UCSD-AML1 (cell line): ENCODE measurements at regions not wholly inside any gene's neighbourhood (a gene's known extent, or its start where the extent isn't known, plus 50 kb on each side); places are given as distances from the start of the nearest gene placed in this dataset.
"Not testable (repeated sequence)": the region's sequence is repeated elsewhere in the genome, so short reads cannot be mapped to it uniquely, and the experiment has no call there.

Source experiments
- DNase-seq: peaks from one replicate; lab custom pipeline; 2025; ENCODE audit not compliant: unreplicated experiment; lab: John Stamatoyannopoulos, UW

DNA sequence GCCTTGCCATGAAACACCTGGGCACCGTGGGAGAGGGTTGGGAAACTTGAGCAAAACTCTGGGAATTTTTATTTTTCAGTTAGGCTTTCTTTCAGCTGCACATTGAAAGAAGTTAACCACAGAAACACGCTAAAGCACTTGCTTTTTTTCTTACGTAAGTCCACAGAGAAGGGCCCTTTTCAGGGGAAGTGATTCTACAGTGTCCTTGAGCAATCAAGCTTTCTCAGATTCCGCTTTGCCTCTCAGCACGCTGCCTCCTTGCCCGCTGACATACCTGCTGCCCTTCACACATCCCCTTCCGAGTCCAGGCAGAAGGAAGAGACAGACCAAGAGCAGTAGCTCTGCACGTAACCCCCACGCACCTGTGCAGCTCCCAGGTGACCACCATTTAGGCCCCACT is 135.5 kb upstream of the MYT1L start:
- no peak for DNase-seq

DNA sequence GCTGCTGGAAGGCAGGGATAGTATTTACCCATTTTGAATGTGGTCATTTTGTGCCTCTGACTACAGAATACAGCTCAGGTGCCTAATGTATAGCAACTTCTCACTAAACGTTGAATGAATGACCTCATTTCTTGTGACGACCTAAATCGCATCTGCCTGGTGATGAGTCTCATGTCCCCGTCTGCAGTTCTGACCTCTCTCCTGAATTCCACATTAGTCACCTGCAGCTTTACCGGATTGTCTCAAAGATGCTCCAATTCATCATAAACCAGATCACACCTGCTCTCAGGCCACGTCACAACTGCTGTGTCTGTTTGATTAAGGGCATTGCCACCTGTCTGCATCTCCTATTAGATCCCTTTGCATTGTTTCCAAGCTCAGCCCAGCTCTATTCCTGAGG is 133.6 kb upstream of the MYT1L start:
- no peak for DNase-seq

DNA sequence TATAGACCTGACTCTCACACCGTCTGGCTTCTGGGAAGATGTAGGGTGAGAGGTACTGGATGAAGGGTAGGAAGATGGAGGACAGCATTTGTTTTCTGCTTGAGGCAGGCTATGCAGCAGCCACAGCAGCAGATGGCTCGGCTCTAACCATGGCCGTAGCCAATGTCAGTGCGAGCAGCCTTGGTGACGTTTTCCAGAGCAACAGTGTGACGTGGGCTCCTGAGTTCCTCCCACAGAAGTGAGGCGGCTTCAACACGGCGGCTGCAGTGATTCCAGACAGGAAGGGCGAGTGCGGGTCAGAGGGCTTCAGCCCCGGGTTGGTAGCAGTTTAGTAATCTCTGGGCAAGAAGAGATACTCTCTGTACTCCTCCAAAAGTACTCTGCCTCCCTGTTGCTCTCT is 133.0 kb upstream of the MYT1L start:
- no peak for DNase-seq

DNA sequence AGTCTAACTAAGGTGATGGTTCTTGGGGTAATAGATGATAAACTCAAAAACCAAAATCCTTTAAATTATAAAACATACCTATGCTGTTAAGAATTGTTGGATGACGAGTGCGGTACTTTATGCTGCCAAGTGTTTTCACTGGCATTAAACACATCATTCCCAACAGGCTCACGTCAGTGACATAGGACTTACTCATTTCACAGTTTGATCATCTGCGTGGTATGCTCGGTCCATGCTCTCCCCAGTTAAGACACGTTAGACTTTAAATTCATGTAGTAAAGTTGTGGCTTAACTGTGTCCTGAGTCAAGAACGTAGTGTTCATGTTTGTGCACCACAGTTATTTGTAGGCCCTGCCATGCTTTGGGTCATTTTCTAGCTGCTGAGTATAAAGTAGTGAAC is 125.6 kb upstream of the MYT1L start:
- DNase-seq: no peak

DNA sequence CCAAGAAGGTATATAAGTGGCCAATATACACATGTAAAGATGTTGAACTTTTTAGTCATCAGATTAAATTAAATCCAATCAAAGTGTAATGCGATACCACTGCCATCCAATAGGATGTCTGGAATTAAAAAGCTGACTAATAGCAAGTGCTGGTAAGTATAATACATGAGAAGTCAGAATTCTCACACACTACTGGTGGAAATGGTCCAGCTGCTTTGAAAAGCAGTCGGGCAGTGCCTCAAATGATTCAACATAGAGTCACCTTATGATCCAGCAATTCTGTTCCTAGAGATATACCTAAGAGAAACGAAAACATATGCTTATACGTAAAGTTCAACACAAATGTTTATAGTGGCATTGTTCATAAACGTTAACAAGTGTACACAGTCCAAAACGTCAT is 124.1 kb upstream of the MYT1L start:
- no peak for DNase-seq

DNA sequence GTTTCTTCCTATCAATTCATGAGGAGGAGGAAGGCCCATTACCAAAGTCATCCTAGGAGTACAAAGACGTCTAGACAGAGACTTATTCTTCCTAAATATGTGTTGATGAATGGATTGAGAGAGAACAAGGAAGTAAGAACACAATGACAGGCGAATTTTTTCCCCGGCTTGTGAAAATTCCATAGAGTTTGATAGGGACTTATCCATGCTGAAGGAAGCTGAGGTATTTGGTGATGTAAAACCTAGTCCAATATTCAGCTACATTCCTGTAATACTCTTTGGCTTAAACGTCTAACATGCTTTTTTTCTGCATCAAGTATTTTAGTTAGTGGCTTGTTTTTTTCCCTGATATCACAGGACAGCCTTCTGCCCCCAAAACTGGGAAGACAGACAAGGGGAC is 121.9 kb upstream of the MYT1L start:
- no peak for DNase-seq

DNA sequence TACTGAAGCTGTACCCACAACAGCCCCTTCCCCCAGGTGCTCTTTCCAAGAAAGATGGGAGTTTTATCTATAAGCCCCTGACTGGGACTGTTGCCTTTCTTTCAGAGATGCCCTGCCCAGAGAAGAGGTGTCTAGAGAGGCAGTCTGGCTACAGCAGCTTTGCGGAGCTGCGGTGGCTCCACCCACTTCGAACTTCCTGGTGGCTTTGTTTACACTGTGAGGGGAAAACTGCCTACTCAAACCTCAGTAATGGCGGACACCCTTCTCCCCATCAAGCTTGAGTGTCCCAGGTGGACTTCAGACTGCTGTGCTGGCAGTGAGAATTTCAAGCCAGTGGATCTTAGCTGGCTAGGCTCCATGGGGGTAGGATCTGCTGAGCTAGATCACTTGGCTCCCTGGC is 120.2 kb upstream of the MYT1L start:
- DNase-seq: not testable (repeated sequence)

DNA sequence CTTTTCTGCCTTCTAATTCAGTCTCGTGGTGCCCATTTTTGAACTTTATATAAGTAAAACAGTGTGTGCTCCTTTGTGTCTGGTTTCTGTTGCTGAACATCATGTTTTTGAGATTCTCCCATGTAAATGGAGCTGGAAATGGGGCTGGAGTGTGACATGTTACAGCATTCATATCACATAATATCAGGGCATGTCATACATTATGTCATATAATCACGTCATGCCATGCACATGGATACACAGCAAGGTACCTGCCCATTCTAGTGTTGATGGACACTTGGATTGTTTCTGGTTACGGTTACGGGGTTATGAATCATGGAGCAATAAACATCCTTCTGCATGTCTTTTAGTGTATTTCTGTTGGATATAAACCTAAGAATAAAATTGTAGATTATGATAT is 117.1 kb upstream of the MYT1L start:
- no peak for DNase-seq

DNA sequence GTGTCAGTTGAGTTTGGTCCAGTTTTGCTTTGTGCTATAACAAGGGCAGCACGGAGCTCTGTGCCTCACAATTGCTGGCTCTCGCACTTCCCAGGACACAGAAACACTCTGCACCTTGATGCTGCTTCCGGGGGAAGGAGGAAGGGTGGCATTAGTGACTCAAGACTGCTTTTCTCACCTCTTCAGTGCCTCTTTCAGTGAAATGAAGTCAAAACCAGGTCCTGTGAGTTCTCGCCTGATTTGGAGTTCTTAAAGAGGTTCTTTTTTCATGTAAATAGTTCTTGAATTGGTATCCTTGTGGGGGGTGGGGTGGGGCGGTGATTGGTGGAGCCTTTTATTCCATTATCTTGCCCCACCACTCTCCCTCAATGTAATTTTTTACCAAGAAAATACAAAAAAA is 91.5 kb upstream of the MYT1L start:
- no peak for DNase-seq

DNA sequence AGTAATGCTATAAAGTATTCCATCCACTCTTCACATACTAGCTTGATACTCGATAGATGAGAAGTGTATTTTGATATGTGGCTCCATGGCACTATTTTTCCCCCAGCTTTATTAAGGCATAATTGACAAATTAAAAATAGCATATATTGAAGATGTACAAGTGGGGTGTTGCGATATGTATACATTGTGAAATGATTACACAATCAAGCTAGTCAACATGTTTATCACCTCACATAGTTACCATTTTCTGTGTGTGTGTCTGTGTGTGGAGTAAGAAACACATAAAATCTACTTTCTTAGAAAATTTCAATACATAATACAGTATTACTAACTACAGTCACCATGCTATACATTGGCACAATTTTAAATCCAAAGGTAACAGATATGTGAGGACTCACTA is 82.5 kb upstream of the MYT1L start:
- no peak for DNase-seq

DNA sequence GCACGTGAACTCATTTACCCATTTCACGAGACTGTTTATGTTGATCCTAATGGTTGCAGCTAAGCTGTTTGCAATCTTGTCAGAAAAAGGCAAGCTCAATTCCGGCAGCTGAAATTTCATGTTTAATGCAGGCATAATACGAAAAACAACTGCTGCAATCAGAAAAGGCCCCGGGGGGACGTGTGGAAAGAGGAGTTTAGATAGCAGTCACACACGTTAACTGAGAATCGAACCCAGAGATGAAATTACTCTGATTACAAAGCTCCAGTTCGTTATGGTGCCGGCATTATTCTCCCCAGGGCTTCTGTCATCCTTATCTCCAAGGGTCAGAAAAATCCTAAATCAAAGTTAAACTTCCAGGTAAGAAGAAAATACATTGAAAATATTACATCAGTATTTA is 79.9 kb upstream of the MYT1L start:
- no peak for DNase-seq

DNA sequence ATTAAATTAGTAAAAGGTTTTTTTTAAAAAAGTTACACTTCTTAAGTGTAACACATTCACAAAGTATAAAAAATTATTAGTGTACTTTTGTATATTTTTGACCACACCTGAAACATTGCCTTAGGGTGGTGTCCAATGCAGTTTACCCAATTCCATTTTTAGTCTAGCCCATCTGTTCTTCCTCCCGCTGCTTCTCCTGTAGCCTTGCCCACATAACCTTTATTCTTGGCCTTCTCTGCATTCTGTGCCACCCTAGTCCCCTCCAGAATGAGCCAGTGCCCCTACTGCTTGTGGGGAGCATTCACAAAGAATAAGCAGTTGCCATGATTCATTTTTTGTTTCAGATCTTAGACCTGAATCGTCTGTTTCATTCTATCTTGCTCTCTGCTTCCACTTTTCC is 78.4 kb upstream of the MYT1L start:
- no peak for DNase-seq

DNA sequence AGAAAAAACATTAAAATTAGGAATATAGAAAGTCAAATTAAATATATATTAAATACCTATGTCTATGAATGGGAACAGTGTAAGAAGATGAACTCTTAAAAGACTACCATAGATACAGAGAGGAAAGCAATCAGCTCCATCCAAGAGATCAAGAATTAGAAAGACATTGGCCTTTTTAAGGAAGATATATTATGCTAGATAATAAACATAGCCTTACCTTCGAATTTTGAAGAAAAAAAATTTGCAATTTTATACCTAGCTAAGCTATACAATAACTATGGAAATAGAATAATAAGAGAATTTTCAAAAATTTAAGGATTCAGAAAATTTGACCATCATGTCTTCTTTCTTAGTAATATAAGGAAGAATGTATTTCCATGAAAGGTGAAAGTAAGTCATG is 74.7 kb upstream of the MYT1L start:
- DNase-seq: no peak

DNA sequence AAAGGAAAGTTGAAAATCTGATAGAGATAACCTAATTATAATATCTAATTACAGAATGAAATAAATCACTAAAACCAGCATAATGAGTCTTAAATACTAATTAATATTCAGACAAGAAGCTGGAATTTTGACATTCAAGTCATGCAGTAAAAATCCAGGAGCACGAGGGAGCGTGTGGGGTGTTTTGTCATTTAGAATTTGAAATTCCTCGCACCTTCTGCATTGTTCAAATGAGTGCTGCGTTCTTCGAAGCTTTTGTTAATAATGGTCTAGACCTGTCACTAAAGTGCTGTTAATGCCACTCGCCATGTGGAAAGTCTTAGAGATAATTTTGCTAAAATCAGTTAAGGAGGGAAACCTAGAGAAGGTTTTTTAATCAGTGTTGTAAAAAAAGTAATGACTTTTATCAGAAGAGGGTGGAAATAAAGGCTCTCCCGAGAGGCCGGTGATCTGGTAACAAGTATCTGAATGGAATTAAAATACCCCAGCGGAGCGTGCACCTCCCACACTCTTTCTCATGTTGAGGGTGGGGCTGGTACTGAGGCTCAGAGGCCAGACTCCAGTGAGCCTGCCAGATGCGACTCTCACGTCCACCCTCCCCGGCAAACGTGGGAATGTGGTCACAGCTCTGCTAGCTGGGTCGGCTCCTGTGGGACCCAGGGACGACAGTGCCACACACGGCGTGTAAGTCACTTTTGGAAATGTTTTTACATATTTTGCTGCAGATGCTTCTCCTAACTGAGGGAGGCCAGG is 69.4 kb upstream of the MYT1L start:
- no peak for DNase-seq

DNA sequence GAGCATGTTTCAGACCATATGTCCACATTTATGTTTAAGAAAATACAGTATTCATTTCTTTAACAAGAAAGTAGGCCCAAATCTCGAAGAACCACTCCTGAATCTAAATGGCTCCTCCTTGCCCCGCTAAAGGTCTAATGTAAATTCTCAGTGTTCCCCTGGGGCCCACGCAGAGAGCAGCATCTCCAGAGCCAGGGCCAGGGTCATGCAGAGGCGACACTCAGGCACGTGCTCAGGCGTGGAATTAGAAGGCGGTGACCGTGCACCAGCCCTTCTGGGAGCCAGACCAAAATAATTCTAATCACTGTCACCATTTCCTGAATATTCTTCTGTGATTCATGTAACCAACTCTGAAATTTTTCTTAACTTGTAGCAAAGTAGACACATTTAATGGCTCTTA is 68.3 kb upstream of the MYT1L start:
- DNase-seq: no peak

DNA sequence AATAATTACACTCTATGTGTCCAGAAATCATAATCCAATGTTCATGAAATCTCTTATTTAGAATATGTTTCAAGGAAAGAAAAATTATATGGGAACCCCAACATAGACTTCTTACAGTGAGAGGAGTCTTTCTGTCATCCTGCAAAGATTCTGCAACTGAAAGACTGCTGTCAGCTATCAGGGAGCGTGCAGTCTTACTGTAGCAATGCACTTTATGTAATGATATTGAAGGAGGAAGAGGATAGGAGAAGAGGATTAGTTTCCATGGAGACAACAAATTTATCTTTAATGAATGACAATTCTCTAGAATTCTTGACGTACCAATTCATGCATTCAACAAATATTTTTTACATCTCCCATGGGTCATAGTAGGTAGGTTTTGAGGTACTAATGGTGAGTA is 61.3 kb upstream of the MYT1L start:
- DNase-seq: no peak

DNA sequence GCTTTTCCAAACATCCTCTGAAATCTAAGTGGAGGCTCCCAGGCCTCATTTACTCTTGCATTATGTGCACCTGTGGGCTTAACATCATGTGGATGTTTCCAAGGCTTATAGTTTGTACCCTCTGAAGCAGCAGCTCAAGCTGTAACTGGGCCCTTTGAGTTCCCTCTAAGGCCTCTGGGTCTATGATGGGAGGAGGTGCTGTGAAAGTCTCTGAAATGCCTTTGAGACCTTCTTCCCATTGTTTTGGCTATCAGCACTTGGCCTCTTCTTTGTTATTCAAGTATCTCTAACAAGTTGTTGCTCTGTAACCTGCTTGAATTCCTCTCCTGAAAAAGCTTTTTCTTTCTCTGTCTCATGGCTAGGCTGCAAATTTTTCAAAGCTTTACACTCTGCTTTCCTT is 58.1 kb upstream of the MYT1L start:
- DNase-seq: no peak
